ENCODE measurements at regions not wholly inside any gene's neighbourhood (a gene's known extent, or its start where the extent isn't known, plus 50 kb on each side); places are given as distances from the start of the nearest gene placed in this dataset.

GRCh38 chr9:7523426-7524043, 276.0 kb downstream of the DMAC1 start:
- TF ChIP-seq, protein P1, sequence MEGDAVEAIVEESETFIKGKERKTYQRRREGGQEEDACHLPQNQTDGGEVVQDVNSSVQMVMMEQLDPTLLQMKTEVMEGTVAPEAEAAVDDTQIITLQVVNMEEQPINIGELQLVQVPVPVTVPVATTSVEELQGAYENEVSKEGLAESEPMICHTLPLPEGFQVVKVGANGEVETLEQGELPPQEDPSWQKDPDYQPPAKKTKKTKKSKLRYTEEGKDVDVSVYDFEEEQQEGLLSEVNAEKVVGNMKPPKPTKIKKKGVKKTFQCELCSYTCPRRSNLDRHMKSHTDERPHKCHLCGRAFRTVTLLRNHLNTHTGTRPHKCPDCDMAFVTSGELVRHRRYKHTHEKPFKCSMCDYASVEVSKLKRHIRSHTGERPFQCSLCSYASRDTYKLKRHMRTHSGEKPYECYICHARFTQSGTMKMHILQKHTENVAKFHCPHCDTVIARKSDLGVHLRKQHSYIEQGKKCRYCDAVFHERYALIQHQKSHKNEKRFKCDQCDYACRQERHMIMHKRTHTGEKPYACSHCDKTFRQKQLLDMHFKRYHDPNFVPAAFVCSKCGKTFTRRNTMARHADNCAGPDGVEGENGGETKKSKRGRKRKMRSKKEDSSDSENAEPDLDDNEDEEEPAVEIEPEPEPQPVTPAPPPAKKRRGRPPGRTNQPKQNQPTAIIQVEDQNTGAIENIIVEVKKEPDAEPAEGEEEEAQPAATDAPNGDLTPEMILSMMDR (conservative IDR thresholded peaks at IDR 0.05; ENCODE audit: low read length), result no peak
- TF ChIP-seq EZH2phosphoT487 (IDR thresholded peaks at IDR 0.05; ENCODE audit: borderline replicate concordance, low read depth, low read length), result no peak
